CD14-positive monocyte (primary cell): ENCODE measurements at regions not wholly inside any gene's neighbourhood (a gene's known extent, or its start where the extent isn't known, plus 50 kb on each side); places are given as distances from the start of the nearest gene placed in this dataset.

Source experiments
- DNase-seq, 3 donors: peaks; one replicate each; pipeline ENCODE4 v3.0.0-alpha.2; 2011 to 2022
- H2AFZ ChIP-seq: 2 replicates; pipeline ENCODE4 v1.6.0; 2012; ENCODE audit warnings: mild to moderate bottlenecking, low read depth, low read length, inconsistent platforms; ENCODE audit not compliant: insufficient read depth, poor library complexity, severe bottlenecking
- H3K27ac ChIP-seq, 2 donors: 1 replicate in 1 of 2; 2 replicates in 1 of 2; pipeline ENCODE4 v1.5.1; 2012 to 2013; ENCODE audit warnings: low read length in 2 of 2, control low read depth in 1 of 2, inconsistent platforms in 1 of 2, low read depth in 1 of 2, mild to moderate bottlenecking in 1 of 2
- H3K27me3 ChIP-seq, 2 donors: one replicate each; pipeline versions ENCODE4 v1.6.0 to v1.6.1; 2011 to 2013; ENCODE audit warnings: low read length in 2 of 2; ENCODE audit not compliant: control insufficient read depth in 2 of 2, insufficient read depth in 2 of 2
- H3K36me3 ChIP-seq, 2 donors: replicated peaks in 1 of 2; 1 replicate in 1 of 2; 2 replicates in 1 of 2; pipeline versions ENCODE4 v1.5.1 to v1.6.1; 2012 to 2013; ENCODE audit warnings: low read length in 2 of 2, control low read depth in 1 of 2, inconsistent platforms in 1 of 2, mild to moderate bottlenecking in 1 of 2; ENCODE audit not compliant: insufficient read depth in 2 of 2, control insufficient read depth in 1 of 2
- H3K4me1 ChIP-seq, 2 donors: 1 replicate in 1 of 2; 2 replicates in 1 of 2; pipeline versions ENCODE4 v1.5.1 to v1.6.1; 2012 to 2013; ENCODE audit warnings: low read length in 2 of 2, control low read depth in 1 of 2, inconsistent platforms in 1 of 2, mild to moderate bottlenecking in 1 of 2, moderate library complexity in 1 of 2; ENCODE audit not compliant: insufficient read depth in 2 of 2, control insufficient read depth in 1 of 2
- H3K4me2 ChIP-seq: replicated peaks from 2 replicates; pipeline ENCODE3; 2012; ENCODE audit warnings: low read length, moderate library complexity, mild to moderate bottlenecking; ENCODE audit not compliant: poor library complexity, severe bottlenecking; ENCODE audit errors: extremely low read depth
- H3K4me3 ChIP-seq, 3 experiments: fragments of 200-600 bp in 1 of 3; sonication (generic) in 1 of 3; replicated peaks in 1 of 3; 1 replicate in 2 of 3; 2 replicates in 1 of 3; pipeline ENCODE4 v1.5.1; 2011 to 2013; ENCODE audit warnings: low read length in 3 of 3, mild to moderate bottlenecking in 3 of 3, control low read depth in 2 of 3, low read depth in 2 of 3, inconsistent platforms in 1 of 3, moderate library complexity in 1 of 3
- H3K79me2 ChIP-seq: 2 replicates; pipeline ENCODE4 v1.6.0; 2012; ENCODE audit warnings: mild to moderate bottlenecking, control low read depth, inconsistent platforms, low read length, moderate library complexity; ENCODE audit not compliant: insufficient read depth
- H3K9ac ChIP-seq: 2 replicates; pipeline ENCODE4 v1.6.0; 2017; ENCODE audit warnings: low read length, mild to moderate bottlenecking; ENCODE audit not compliant: insufficient read depth, poor library complexity, severe bottlenecking
- H3K9me3 ChIP-seq, 2 donors: replicated peaks in 1 of 2; 1 replicate in 1 of 2; 2 replicates in 1 of 2; pipeline versions ENCODE4 v1.5.1 to v1.6.1; 2012 to 2013; ENCODE audit warnings: low read length in 2 of 2, control low read depth in 1 of 2; ENCODE audit not compliant: control insufficient read depth in 1 of 2, insufficient read depth in 1 of 2
- H4K20me1 ChIP-seq: 2 replicates; pipeline ENCODE4 v1.6.0; 2012; ENCODE audit warnings: mild to moderate bottlenecking, low read length, control low read depth, moderate library complexity; ENCODE audit not compliant: insufficient read depth
- H3K27ac Mint-ChIP-seq, 7 donors: one replicate each; pipeline ENCODE4 v1.8.0; 2020; ENCODE audit warnings: mild to moderate bottlenecking in 7 of 7, mixed read lengths in 7 of 7, moderate library complexity in 6 of 7, inconsistent platforms in 2 of 7
- H3K27me3 Mint-ChIP-seq, 3 donors: one replicate each; pipeline ENCODE4 v1.8.0; 2021 to 2022; ENCODE audit warnings: low read depth in 3 of 3, mild to moderate bottlenecking in 3 of 3, mixed read lengths in 3 of 3, moderate library complexity in 3 of 3, inconsistent platforms in 1 of 3
- H3K36me3 Mint-ChIP-seq, 2 donors: one replicate each; pipeline ENCODE4 v1.8.0; 2020; ENCODE audit warnings: mixed read lengths in 2 of 2, inconsistent platforms in 1 of 2, mild to moderate bottlenecking in 1 of 2
- H3K4me1 Mint-ChIP-seq: one replicate; pipeline ENCODE4 v1.8.0; 2020; ENCODE audit warnings: mild to moderate bottlenecking, mixed read lengths
- H3K4me3 Mint-ChIP-seq, 2 donors: one replicate each; pipeline ENCODE4 v1.8.0; 2020; ENCODE audit warnings: mild to moderate bottlenecking in 2 of 2, mixed read lengths in 2 of 2, moderate library complexity in 1 of 2
- H3K9me3 Mint-ChIP-seq, 7 donors: one replicate each; pipeline ENCODE4 v1.8.0; 2020 to 2022; ENCODE audit warnings: mixed read lengths in 7 of 7, mild to moderate bottlenecking in 6 of 7, moderate library complexity in 6 of 7, inconsistent platforms in 2 of 7
- CTCF ChIP-seq: fragments of 200-600 bp; IDR thresholded peaks from one replicate; pipeline ENCODE4 v1.8.0; 2022; ENCODE audit warnings: antibody characterized with exemption, mild to moderate bottlenecking
- WGBS: methylation state at CpG from one replicate; pipeline ENCODE4 v1.1.5; 2013; ENCODE audit warnings: missing lambda C conversion rate; ENCODE audit not compliant: insufficient coverage; 5-methylcytosine and 5-hydroxymethylcytosine counted together
- intact Hi-C, 2 donors: fragments of 100-400 bp; cut with micrococcal nuclease; formaldehyde crosslinking; loops; one replicate each; pipeline versions ENCODE4 v1.15.0 to v1.15.1; 2023

- Histone ChIP-seq H3K27me3 (no peaks in the 10 kb centered on the region), H3K4me2 (no peak overlapping the region), H3K4me1 (peaks cover 3 to 16% of the 10 kb centered on the region in 2 donors), H3K79me2 (no peaks in the 10 kb centered on the region), H3K27ac (no peak overlapping the region), H4K20me1 (no peaks in the 10 kb centered on the region), H3K36me3 (no peaks in the 10 kb centered on the region), H3K4me3 (no peak overlapping the region), H3K9me3 (no peaks in the 10 kb centered on the region), H3K9ac (no peak overlapping the region), H2AFZ (no peak overlapping the region)
- H3K4me3 Mint-ChIP-seq: no peak overlapping the region
- H3K27ac Mint-ChIP-seq: no peak overlapping the region
- DNase-seq: no peak
- no CpG with 5 or more reads among the region's 1 CpG for WGBS
- TF ChIP-seq CTCF: no peak
- H3K4me1 Mint-ChIP-seq: peaks cover 14% of the 10 kb centered on the region
- intact Hi-C loops: no loop called here
- H3K27me3 Mint-ChIP-seq: peaks cover 0 to 3% (median 0%) of the 10 kb centered on the region in 3 donors
- H3K9me3 Mint-ChIP-seq: peaks cover 0 to 6% (median 1%) of the 10 kb centered on the region in 7 donors
- H3K36me3 Mint-ChIP-seq: no peaks in the 10 kb centered on the region
Measured at GRCh38 chr5:35420200-35420599, 189.9 kb upstream of the PRLR start.

GRCh38 chr5:35417040-35417439, 186.8 kb upstream of the PRLR start:
- peaks cover 3 to 16% of the 10 kb centered on the region in 2 donors for H3K4me1 ChIP-seq
- H3K79me2 ChIP-seq: no peaks in the 10 kb centered on the region
- no peak overlapping the region for H3K4me2 ChIP-seq
- no peaks in the 10 kb centered on the region for H4K20me1 ChIP-seq
- no peak for DNase-seq
- intact Hi-C loops: no loop called here
- H3K27me3 Mint-ChIP-seq: no peaks in the 10 kb centered on the region
- H3K27ac Mint-ChIP-seq: no peak overlapping the region
- H3K36me3 ChIP-seq: no peaks in the 10 kb centered on the region
- H3K4me3 ChIP-seq: no peak overlapping the region
- TF ChIP-seq CTCF: no peak
- H3K9me3 Mint-ChIP-seq: peaks cover 9 to 16% (median 12%) of the 10 kb centered on the region in 7 donors
- no peak overlapping the region for H3K27ac ChIP-seq
- WGBS: no CpG with 5 or more reads among the region's 4 CpGs
- peak overlapping the region; percentile 47 for H2AFZ ChIP-seq
- H3K36me3 Mint-ChIP-seq: peaks cover 0 to 4% of the 10 kb centered on the region in 2 donors
- no peak overlapping the region for H3K4me3 Mint-ChIP-seq
- H3K4me1 Mint-ChIP-seq: peaks cover 14% of the 10 kb centered on the region
- peaks cover 7 to 9% of the 10 kb centered on the region in 2 donors for H3K9me3 ChIP-seq
- H3K9ac ChIP-seq: no peak overlapping the region
- no peaks in the 10 kb centered on the region for H3K27me3 ChIP-seq
